ENCODE measurements at regions not wholly inside any gene's neighbourhood (a gene's known extent, or its start where the extent isn't known, plus 50 kb on each side); places are given as distances from the start of the nearest gene placed in this dataset.
A peak's percentile ranks its signal among the peaks of the same experiment; 100 is the strongest.

GRCh38 chr6:144778056-144778455 lies 492.9 kb downstream of the UTRN start:
- no peak overlapping the region for H3K27ac ChIP-seq
- H3K4me3 ChIP-seq = no peak overlapping the region
- no peak for DNase-seq
- no peaks in the 10 kb centered on the region for H3K4me1 ChIP-seq
- TF ChIP-seq CTCF (IDR thresholded peaks at IDR 0.05) (no peak), POLR2A (IDR thresholded peaks at IDR 0.05) (no peak)
- H3K36me3 ChIP-seq = peaks cover 0 to 18% (median 0%) of the 10 kb centered on the region in 3 donors
- no peaks in the 10 kb centered on the region for H3K9me3 ChIP-seq
- H3K27me3 ChIP-seq = no peaks in the 10 kb centered on the region

- Histone ChIP-seq H3K36me3 (peaks cover 0 to 18% (median 0%) of the 10 kb centered on the region in 3 donors), H3K4me3 (no peak overlapping the region), H3K4me1 (no peaks in the 10 kb centered on the region), H3K27me3 (no peaks in the 10 kb centered on the region), H3K27ac (no peak overlapping the region), H3K9me3 (no peaks in the 10 kb centered on the region)
- no peak for TF ChIP-seq POLR2A (IDR thresholded peaks at IDR 0.05)
- peak in 3 of 6 experiments; percentile 30 to 38 (median 36) for TF ChIP-seq CTCF (IDR thresholded peaks at IDR 0.05)
- no peak for DNase-seq
Measured at GRCh38 chr6:144778773-144779492, 493.8 kb downstream of the UTRN start.

DNA sequence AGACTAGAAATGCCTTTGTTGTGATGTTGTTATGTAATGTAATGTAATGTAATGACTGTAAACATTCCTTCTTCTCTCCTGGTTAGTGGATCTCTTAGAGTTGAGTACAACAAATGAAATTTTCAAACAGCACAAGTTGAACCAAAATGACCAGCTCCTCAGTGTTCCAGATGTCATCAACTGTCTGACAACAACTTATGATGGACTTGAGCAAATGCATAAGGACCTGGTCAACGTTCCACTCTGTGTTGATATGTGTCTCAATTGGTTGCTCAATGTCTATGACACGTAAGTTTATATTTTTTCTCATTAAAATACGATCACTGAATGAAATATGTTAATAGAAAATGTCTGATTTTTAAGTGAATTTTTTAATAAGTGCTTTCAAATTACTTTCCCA lies 496.7 kb downstream of the UTRN start:
- no peak for TF ChIP-seq CTCF (IDR thresholded peaks at IDR 0.05)
- no peak for TF ChIP-seq POLR2A (IDR thresholded peaks at IDR 0.05)
- no peaks in the 10 kb centered on the region for H3K27me3 ChIP-seq
- no peak for DNase-seq
- H3K36me3 ChIP-seq = no peaks in the 10 kb centered on the region
- no peak overlapping the region for H3K27ac ChIP-seq
- H3K4me1 ChIP-seq = no peaks in the 10 kb centered on the region
- H3K9me3 ChIP-seq = no peaks in the 10 kb centered on the region
- no peak overlapping the region for H3K4me3 ChIP-seq

GRCh38 chr6:144782634-144783033 lies 497.5 kb downstream of the UTRN start:
- Histone ChIP-seq H3K36me3 (no peaks in the 10 kb centered on the region), H3K4me3 (no peak overlapping the region), H3K27ac (no peak overlapping the region), H3K27me3 (no peaks in the 10 kb centered on the region), H3K4me1 (no peaks in the 10 kb centered on the region), H3K9me3 (no peaks in the 10 kb centered on the region)
- no peak for DNase-seq
- TF ChIP-seq POLR2A (IDR thresholded peaks at IDR 0.05) = no peak

GRCh38 chr6:144785056-144785455 lies 499.9 kb downstream of the UTRN start:
- Histone ChIP-seq H3K4me3 (no peak overlapping the region), H3K9me3 (no peaks in the 10 kb centered on the region), H3K27me3 (no peaks in the 10 kb centered on the region), H3K36me3 (peaks cover 0 to 10% (median 0%) of the 10 kb centered on the region in 3 donors), H3K27ac (no peak overlapping the region), H3K4me1 (no peaks in the 10 kb centered on the region)
- DNase-seq = no peak
- no peak for TF ChIP-seq POLR2A (IDR thresholded peaks at IDR 0.05)
- no peak for TF ChIP-seq CTCF (IDR thresholded peaks at IDR 0.05)

- no peak for DNase-seq
- Histone ChIP-seq H3K4me3 (no peak overlapping the region), H3K27me3 (no peaks in the 10 kb centered on the region), H3K9me3 (no peaks in the 10 kb centered on the region), H3K36me3 (peaks cover 0 to 16% (median 0%) of the 10 kb centered on the region in 3 donors), H3K27ac (no peak overlapping the region), H3K4me1 (no peaks in the 10 kb centered on the region)
- no peak for TF ChIP-seq CTCF (IDR thresholded peaks at IDR 0.05)
- TF ChIP-seq POLR2A (IDR thresholded peaks at IDR 0.05) = no peak
Measured at GRCh38 chr6:144786825-144787224, 501.7 kb downstream of the UTRN start.

Measured in Peyer's patch (tissue), 4 donors.